K562 (cell line): ENCODE measurements at regions not wholly inside any gene's neighbourhood (a gene's known extent, or its start where the extent isn't known, plus 50 kb on each side); places are given as distances from the start of the nearest gene placed in this dataset.

Experiments
- ATAC-seq: fragments of 200-7000 bp; cut with Tn5 transposase; 3 replicates; pipeline ENCODE4 v1.9.1; 2020; ENCODE audit warnings: moderate library complexity
- BruUV-seq: library from RNA; stranded (reverse); fragments of 400-500 nt; replicated peaks from 2 replicates; lab custom pipeline; 2021; lab: Mats Ljungman, UMichigan
- CTCF ChIA-PET: fragments of 300-600 bp; formaldehyde crosslinking; extraction: SDS; loops from one replicate; lab custom pipeline; 2021; ENCODE audit warnings: low intra/inter-chr PET ratio; lab: Yijun Ruan, JAX
- POLR2A ChIA-PET: fragments of 300-600, 350-650 bp; sonication (Branson Sonifier 250); formaldehyde crosslinking; extraction: SDS; loops from one replicate; lab custom pipeline; 2021; ENCODE audit warnings: antibody characterized with exemption, inconsistent platforms; lab: Yijun Ruan, JAX
- DNase-seq, 4 experiments: peaks; one replicate each; pipeline versions ENCODE4 v3.0.0 to v3.0.0-alpha.2; 2011 to 2018; ENCODE audit warnings: low spot score in 3 of 4, mixed read lengths in 3 of 4; ENCODE audit errors: extremely low read depth in 1 of 4
- FAIRE-seq: peaks from 2 replicates; lab custom pipeline; 2011; peaks lifted over from hg19 to GRCh38; lab: Jason Lieb, UNC
- H2AFZ ChIP-seq: 2 replicates; pipeline ENCODE4 v1.6.0; 2011; ENCODE audit warnings: low read depth, low read length, control low read depth, inconsistent platforms
- H3K27ac ChIP-seq: fragments of 200-600 bp; 3 replicates; pipeline ENCODE4 v1.8.0; 2011; ENCODE audit warnings: low read depth, mild to moderate bottlenecking, control low read depth, inconsistent platforms, low read length, moderate library complexity, mixed read lengths; ENCODE audit errors: extremely low read depth
- H3K27me3 ChIP-seq, 2 experiments: fragments of 300-600 bp in 1 of 2; 2 replicates in 1 of 2; 3 replicates in 1 of 2; pipeline versions ENCODE4 v1.6.0 to v1.8.0; 2011; ENCODE audit warnings: inconsistent platforms in 2 of 2, low read length in 2 of 2, mild to moderate bottlenecking in 1 of 2, mixed read lengths in 1 of 2, moderate library complexity in 1 of 2; ENCODE audit not compliant: control insufficient read depth in 2 of 2, insufficient read depth in 2 of 2
- H3K36me3 ChIP-seq: fragments of 300-600 bp; 3 replicates; pipeline ENCODE4 v1.8.0; 2011; ENCODE audit warnings: mild to moderate bottlenecking, low read length, inconsistent platforms; ENCODE audit not compliant: control insufficient read depth, insufficient read depth
- H3K4me1 ChIP-seq, 2 experiments: fragments of 200-600 bp in 1 of 2; replicated peaks in 1 of 2; 2 replicates in 1 of 2; 3 replicates in 1 of 2; pipeline versions ENCODE4 v1.5.1 to v1.8.0; 2011; ENCODE audit warnings: inconsistent platforms in 2 of 2, low read length in 2 of 2, mild to moderate bottlenecking in 1 of 2, mixed read lengths in 1 of 2, moderate library complexity in 1 of 2; ENCODE audit not compliant: control insufficient read depth in 2 of 2, insufficient read depth in 2 of 2
- H3K4me2 ChIP-seq: 2 replicates; pipeline ENCODE4 v1.6.1; 2011; ENCODE audit warnings: low read length, control low read depth, inconsistent platforms, mixed read lengths; ENCODE audit not compliant: insufficient read depth
- H3K4me3 ChIP-seq: fragments of 200-600 bp; sonication (generic), shearing (Covaris generic); 2 replicates; pipeline ENCODE4 v1.5.1; 2016; ENCODE audit warnings: control low read depth, inconsistent platforms
- H3K79me2 ChIP-seq: fragments of 200-600 bp; 3 replicates; pipeline ENCODE4 v1.8.0; 2011; ENCODE audit warnings: low read length, inconsistent platforms; ENCODE audit not compliant: control insufficient read depth, insufficient read depth
- H3K9ac ChIP-seq, 2 experiments: 2 replicates each; pipeline versions ENCODE4 v1.6.0 to v1.6.1; 2011; ENCODE audit warnings: low read depth in 2 of 2, low read length in 2 of 2, control low read depth in 1 of 2, inconsistent platforms in 1 of 2, mild to moderate bottlenecking in 1 of 2, mixed read lengths in 1 of 2; ENCODE audit not compliant: insufficient read depth in 1 of 2
- H3K9me1 ChIP-seq: one replicate; pipeline ENCODE4 v1.6.0; 2011; ENCODE audit warnings: inconsistent platforms, mild to moderate bottlenecking, low read length, moderate library complexity; ENCODE audit not compliant: control insufficient read depth, insufficient read depth
- H3K9me3 ChIP-seq: replicated peaks from 2 replicates; pipeline ENCODE4 v1.5.1; 2011; ENCODE audit warnings: low read depth, low read length, inconsistent platforms; ENCODE audit not compliant: control insufficient read depth, insufficient read depth
- H4K20me1 ChIP-seq: replicated peaks from 2 replicates; pipeline ENCODE4 v1.6.1; 2011; ENCODE audit warnings: low read length, inconsistent platforms, mixed read lengths; ENCODE audit not compliant: control insufficient read depth, insufficient read depth
- E2F8 ChIP-seq: fragments of 450-650 bp; IDR thresholded peaks from 2 replicates; pipeline ENCODE4 v1.7.1; 2018; ENCODE audit warnings: mild to moderate bottlenecking, low read depth; ENCODE audit not compliant: partially characterized antibody
- FOXK2 ChIP-seq, 2 experiments: fragments of 450-650 bp; IDR thresholded peaks in 1 of 2; conservative IDR thresholded peaks in 1 of 2; 2 replicates each; pipeline ENCODE4 v1.6.1; 2016; ENCODE audit warnings: low read depth in 2 of 2, mild to moderate bottlenecking in 1 of 2
- GTF2A2 ChIP-seq: IDR thresholded peaks from 2 replicates; pipeline ENCODE4 v1.6.1; 2016; ENCODE audit warnings: mild to moderate bottlenecking, missing genetic modification characterization, missing compliant biosample characterization
- RERE ChIP-seq: sonication (generic); formaldehyde crosslinking; IDR thresholded peaks from 2 replicates; pipeline ENCODE4 v1.8.0; 2023; ENCODE audit warnings: missing genetic modification reagents, mild to moderate bottlenecking, borderline replicate concordance
- ZC3H4 ChIP-seq: sonication (generic); formaldehyde crosslinking; IDR thresholded peaks from 2 replicates; pipeline ENCODE4 v1.9.0; 2021; ENCODE audit warnings: missing genetic modification reagents, borderline replicate concordance
- ZNF12 ChIP-seq: sonication (generic); formaldehyde crosslinking; IDR thresholded peaks from 2 replicates; pipeline ENCODE4 v1.4.0; 2020; ENCODE audit warnings: mild to moderate bottlenecking, missing genetic modification reagents
- WGBS: fragments of 100-300 bp; shearing (Covaris generic); methylation state at CpG from one replicate; pipeline ENCODE4 v1.1.6; 2016; ENCODE audit warnings: low coverage, mixed read lengths; ENCODE audit not compliant: insufficient coverage; ENCODE audit errors: missing lambda C conversion rate; 5-methylcytosine and 5-hydroxymethylcytosine counted together
- in situ Hi-C: fragments of 300-500 bp; cut with MboI; formaldehyde crosslinking; loops from 4 replicates; pipeline ENCODE4 v1.15.0; 2018; ENCODE audit warnings: inconsistent platforms, mixed read lengths
- intact Hi-C: fragments of 100-400 bp; cut with micrococcal nuclease; formaldehyde crosslinking; loops from 2 replicates; pipeline ENCODE4 v1.14.2; 2022

- in situ Hi-C loops = no loop called here
- no TSS peak for BruUV-seq
These were observed 759.2 kb upstream of the MGAT4C start for GRCh38 chr12:87015352-87015751.

More at GRCh38 chr12:87015352-87015751, 759.2 kb upstream of the MGAT4C start:
- H3K4me1 ChIP-seq = no peaks in the 10 kb centered on the region
- intact Hi-C loops = no loop called here
- H3K79me2 ChIP-seq = no peaks in the 10 kb centered on the region
- no peaks in the 10 kb centered on the region for H3K27me3 ChIP-seq
- TF ChIP-seq FOXK2 (conservative IDR thresholded peaks at IDR 0.05 in 1 of 2, IDR thresholded peaks at IDR 0.05 in 1 of 2; ENCODE audit: low read depth in 2 of 2) = no peak
- TF ChIP-seq GTF2A2 (tag) = no peak
- no peak for TF ChIP-seq E2F8
- no peak for TF ChIP-seq ZNF12
- TF ChIP-seq ZC3H4 (CRISPR knock-in tag) = no peak
- TF ChIP-seq RERE (CRISPR knock-in tag) = no peak
- TF ChIP-seq, all 486 proteins: peak for 0
- ATAC-seq (no peak), DNase-seq (no peak), FAIRE-seq (no peak)
- H4K20me1 ChIP-seq = no peaks in the 10 kb centered on the region
- no peak overlapping the region for H3K9ac ChIP-seq
- H3K9me3 ChIP-seq = peaks cover 2% of the 10 kb centered on the region; the same call in 1 of the 2 replicates
- no peak overlapping the region for H3K4me2 ChIP-seq
- 0% methylated on average over 3 of the region's 3 CpGs for WGBS
- POLR2A ChIA-PET = no interaction called here
- no peaks in the 10 kb centered on the region for H3K36me3 ChIP-seq
- H3K9me1 ChIP-seq = no peaks in the 10 kb centered on the region
- CTCF ChIA-PET = no interaction called here
- H2AFZ ChIP-seq = no peak overlapping the region
- H3K27ac ChIP-seq = no peak overlapping the region
- H3K4me3 ChIP-seq = no peak overlapping the region
